ENCODE measurements at regions not wholly inside any gene's neighbourhood (a gene's known extent, or its start where the extent isn't known, plus 50 kb on each side); places are given as distances from the start of the nearest gene placed in this dataset.
"Not testable (repeated sequence)": the region's sequence is repeated elsewhere in the genome, so short reads cannot be mapped to it uniquely, and the experiment has no call there.

DNA sequence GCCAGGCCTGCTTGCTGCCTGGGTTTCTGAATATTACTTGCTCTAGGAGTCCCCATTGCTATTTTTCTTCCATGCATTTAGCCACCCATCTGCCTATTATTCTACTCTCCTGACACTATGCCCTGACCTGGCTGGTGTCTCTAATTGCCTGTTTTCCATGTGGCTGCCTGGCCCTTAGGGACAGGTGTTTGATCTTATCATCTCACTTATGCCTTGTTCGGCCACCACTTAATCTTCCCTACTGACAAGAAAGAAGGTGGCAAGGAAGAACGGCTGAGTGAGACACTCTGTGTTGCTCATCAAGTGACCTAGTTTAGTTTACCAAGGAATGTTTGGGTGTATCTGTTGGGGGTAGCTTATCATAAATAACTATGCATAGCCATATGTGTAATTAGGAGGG, 50.4 kb upstream of the RAPH1 start:
- DNase-seq (ENCODE audit: low spot score) = no peak

DNA sequence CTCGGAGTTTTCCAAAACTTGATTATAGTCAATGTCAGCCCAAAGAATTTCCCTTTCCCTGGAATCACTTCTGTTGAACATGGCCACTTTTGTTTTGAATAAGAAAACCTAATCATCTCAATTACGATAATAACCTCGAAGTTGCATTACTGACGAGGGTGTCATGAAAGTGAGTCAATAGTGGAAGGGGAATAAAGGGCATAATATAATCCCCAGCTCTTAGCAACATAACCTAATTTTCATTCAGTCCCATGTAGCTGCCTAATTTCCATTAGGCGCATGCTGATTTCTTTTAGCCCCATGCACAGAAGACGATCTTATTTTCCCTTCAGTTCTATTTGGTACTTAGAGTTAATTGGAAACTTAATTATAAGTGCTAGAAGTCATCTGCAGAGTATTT, 51.1 kb upstream of the RAPH1 start:
- DNase-seq (ENCODE audit: low spot score) = no peak

DNA sequence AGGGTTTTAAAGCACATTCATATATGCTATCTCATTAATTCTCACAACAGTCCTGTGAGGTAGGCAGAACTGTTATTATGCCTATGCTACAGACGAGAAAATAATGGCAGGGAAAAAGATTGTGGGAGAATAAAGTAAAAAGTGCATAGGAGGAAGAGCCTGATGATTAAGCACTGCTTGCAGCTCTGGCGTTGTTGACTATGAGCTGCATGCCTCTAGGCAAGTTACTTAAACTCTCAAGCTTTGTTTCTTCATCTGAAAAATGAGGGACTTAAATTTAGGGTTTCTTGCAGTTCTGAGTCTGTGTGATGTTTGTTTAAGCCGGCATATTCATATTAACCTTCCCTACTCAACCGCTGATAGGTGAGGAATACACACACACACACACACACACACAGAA, 51.6 kb upstream of the RAPH1 start:
- no peak for DNase-seq (ENCODE audit: low spot score)

DNA sequence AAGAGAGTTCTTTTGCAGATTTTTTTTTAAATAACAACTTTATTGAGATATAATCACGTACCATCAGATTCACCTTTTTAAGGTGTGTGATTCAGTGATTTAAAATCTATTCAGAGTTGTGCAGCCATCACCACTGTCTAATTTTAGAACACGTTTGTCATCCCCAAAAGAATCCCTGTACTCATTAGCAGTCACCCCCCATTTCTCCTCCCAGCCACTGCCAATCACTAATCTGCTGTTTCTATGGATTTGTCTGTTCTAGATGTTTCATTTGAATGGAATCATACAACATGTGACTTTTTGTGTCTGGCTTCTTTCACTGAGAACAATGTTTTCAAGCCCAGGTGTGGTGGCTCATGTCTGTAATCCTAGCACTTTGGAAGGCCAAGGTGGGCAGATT, 55.4 kb upstream of the RAPH1 start:
- DNase-seq (ENCODE audit: low spot score) = no peak

DNA sequence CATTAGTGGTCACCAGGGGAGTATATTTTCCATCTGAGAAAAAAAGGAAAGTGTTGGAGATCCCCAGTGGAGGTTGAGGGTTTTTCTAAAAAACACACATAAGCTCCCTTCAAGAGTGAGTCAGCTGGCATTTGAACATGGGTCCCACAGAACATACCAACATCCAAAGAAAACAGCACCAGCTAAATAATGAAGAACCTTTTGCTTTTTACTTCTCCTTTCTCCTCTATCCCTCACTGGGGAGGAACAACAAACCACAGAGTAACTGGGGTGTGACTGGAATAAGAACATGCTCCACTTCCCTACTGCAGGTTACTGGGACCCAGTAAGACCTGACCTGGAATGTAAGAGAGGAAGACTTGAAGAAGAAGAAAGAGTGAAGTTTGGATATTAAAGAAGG, 56.5 kb upstream of the RAPH1 start:
- no peak for DNase-seq (ENCODE audit: low spot score)

DNA sequence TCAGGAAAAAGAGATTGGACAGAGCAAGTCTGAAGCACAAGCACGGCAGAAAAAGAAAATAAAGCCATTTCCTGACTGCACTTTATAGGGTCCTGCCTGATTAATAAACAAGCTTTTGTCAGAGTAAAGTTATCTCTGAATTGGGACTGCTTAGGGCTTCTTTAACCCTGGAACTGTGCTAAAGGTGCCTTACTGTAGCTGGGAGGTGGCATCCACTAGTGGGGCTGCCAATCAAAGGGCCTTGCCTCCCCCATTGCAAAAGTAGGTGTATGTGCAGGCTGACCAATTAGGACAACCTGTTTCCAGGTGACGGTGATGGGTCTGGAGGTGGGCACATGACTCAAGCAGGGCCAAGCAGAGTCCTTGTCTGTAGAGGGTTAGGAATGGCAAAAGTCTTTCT, 57.4 kb upstream of the RAPH1 start:
- DNase-seq (ENCODE audit: low spot score) = no peak

DNA sequence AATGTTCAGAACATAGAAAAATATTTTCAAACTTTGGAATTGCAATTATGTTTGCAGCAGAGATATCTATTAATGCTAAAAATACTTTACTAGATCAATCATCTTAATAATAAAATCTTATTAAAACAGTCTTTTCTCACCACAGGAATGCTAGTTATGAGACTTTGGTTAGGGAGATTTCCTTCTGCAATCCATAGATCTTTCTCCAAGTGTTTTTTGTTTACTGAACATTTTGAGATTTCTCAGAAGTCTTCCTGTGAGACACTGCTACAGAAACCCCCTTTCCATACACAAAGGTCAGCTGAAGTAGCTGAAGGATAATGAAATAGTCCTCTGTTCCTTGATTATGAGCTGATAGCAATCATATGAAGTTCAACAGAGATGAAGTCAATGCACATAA, 59.4 kb upstream of the RAPH1 start:
- DNase-seq (ENCODE audit: low spot score) = peak; percentile 54

DNA sequence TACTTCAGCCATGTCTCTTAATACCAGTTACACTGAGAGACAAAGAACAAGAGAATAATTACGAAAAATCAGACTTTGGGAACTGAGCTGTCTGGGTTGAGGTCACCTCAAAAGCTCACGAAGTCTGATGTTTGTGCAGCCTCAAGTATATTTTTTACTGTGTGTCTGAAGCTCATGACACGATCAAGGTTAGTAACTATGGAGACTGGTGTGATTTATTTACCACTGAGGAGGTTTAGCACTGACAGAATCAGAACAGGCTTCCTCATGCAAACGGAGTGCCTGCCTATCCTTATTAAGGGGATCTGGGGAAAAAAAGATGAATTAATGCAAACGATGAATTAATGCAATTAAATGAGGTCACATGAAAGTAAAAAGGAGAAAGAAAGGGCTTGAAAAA, 61.1 kb upstream of the RAPH1 start:
- no peak for DNase-seq (ENCODE audit: low spot score)

DNA sequence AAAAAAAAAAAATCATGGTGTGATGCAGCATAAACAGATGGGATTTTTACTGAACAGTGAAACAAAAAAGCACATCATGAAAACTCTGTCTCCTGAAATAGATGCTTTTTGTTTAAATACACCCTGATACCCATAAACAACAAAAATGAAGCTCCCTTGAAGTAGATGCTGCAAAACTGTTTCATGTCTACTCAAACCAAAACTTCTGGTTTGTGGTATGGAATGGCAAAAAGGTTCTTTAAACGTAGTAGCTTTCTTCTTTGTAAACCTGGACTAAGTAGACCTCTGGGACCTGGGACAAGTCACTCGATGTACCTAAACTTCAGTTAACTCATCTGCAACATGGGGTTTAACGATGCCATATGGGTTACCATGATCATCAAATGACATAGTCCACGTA, 64.4 kb upstream of the RAPH1 start:
- DNase-seq (ENCODE audit: low spot score) = no peak

DNA sequence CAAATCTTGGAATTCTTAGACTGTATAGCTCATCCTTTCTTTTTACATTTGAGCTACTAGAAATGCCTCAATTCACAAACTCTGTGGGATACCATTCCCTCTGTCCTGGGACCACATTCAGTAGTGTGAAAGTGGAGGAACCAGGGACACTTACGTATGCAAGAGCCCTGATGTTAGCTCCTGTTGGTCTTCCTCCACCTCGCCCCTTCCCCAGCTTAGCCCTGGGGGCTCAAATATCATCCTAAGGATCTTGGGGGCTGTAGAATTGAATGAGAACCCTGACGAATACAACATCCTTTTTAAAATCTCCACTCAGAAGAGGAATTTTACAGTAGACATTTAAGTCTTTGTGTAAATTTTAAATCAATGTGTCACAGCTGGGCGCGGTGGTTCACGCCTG, 65.2 kb upstream of the RAPH1 start:
- no peak for DNase-seq (ENCODE audit: low spot score)

DNA sequence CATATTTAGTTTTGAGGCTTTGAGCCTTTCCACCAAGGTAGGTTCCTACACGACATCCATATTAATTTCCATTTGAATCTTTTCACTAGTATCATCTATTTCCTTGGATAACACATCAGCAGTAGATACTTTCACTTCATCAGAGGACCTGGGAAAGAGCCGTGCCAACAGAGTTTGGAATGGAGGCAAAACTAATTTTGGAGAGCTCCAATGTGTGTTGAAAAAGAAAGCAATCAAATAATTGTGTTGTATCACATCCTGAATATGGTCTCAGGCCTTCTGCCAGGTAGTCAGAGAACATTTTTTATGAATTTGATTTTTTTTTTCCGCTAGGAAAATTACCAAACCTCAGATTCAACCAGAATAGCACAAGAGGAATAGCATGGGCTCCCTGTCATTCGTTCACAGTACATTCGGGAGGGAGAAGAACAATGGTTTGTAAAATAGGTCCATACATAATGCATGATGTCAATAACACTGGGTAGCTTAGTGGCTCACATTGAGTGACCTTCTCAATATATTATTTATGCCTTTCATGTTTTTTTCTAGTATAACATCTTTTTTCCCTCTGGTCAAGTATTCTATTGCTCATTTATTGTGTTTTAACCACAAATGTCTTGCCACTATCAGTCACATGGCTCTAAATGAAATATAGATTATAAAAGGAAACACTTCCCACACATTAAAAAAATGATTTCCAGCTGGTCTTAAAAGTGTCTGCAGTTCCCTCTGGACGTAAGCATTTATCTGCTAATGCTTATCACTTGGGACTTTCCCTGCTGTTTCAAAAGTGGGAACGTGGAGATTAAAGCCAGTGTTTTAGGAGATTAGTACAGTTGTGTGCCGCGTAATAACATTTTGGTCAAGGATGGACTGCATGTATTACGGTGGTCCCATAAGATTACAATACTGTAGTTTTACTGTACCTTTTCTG, 68.6 kb upstream of the RAPH1 start:
- no peak for DNase-seq (ENCODE audit: low spot score)

DNA sequence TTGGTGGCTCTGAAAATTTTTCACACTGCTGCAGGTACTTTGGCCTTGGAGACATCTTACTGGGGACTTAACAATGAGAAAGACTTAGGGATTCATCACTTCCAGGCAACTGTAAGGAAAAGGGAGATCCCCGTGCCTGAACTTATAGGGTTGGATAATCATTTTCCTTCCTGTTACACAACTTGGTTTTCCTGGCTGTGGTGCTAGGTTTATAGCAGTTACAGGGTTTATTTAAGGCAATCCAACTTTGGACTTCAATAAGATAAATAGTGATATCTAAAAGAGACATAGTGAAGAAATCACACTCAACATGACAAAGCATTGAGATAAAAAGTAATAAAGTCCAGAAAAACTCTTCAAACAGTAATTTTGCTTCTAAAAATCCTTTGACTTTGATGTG, 70.2 kb upstream of the RAPH1 start:
- DNase-seq (ENCODE audit: low spot score) = no peak

DNA sequence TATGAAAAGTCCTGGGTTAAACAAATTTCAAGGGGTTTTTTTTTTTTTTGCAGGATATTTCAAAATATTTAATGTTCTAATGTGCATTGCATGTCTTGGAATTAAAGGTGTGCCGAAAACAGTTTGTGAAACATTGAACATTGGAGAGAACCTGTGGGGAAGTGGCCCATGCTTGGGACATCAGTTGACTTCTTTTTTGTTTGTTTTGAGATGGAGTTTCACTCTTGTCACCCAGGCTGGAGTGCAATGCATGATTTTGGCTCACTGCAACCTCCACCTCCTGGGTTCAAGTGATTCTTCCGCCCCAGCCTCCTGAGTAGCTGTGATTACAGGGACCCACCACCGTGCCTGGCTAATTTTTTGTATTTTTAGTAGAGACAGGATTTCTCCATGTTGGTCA, 71.0 kb upstream of the RAPH1 start:
- no peak for DNase-seq (ENCODE audit: low spot score)

DNA sequence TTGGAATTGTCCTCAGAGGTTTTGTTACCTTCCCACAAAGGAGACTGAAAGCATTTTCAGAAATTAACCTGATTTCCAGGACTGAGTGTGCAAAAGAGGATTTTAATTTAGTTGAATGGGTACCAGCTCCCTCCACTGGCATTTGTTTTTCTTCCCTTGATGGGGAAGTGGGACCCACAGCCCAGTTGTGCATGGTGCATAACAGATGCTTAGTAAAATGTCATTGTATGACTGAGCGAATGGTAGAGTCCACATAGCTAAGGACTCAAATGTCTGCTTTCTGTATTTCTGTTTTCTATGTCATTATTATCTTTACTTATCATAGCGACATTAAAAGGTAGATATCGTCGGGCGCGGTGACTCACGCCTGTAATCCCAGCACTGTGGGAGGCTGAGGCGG, 75.5 kb upstream of the RAPH1 start:
- DNase-seq (ENCODE audit: low spot score) = no peak

DNA sequence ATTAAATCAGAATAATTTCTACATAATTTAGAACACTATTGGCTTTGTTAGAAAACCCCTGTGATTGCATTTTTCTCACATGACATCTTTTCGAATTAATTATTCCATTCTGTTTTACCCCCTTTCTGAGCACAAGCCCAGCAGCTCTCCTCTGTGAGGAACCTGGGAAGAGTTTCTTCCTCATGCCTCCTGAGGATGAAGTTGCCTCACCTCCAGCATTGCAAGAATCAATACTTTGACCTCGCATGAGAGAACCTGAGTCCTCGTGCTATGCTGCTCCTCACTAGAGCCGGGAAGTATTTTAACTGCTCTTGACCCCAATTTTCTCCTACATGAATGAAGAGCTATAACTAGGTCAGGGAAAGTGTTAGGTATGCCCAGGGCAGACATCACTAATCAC, 77.1 kb upstream of the RAPH1 start:
- DNase-seq (ENCODE audit: low spot score) = no peak

DNA sequence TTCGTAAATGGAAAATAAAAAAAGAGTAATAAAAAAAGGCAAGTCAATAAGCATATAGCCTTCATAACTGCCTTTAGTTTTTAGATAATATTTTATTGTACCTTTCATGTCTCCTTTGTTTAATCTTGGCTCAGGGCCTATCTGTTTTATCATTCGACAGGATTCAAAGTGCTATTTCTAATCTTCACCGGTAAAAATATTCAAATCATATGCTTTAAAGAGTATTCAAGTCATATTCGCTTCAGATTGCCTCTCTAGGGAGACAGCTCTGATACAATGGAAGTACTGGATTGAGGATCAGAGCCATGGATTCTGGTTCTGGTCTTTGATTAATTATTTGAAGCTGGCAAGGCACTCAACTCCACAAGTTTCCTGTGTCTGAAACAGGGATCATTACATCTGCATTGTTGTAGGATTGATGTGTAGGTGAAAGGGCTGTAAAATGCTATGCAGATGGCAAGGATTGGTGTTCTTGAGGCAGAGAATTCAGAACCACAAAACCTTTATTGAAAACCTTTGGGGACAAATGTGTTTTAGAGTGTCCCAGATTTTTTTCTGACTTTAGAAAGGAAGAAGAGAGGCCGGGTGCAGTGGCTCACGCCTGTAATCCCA, 84.3 kb upstream of the RAPH1 start:
- DNase-seq (ENCODE audit: low spot score) = no peak

DNA sequence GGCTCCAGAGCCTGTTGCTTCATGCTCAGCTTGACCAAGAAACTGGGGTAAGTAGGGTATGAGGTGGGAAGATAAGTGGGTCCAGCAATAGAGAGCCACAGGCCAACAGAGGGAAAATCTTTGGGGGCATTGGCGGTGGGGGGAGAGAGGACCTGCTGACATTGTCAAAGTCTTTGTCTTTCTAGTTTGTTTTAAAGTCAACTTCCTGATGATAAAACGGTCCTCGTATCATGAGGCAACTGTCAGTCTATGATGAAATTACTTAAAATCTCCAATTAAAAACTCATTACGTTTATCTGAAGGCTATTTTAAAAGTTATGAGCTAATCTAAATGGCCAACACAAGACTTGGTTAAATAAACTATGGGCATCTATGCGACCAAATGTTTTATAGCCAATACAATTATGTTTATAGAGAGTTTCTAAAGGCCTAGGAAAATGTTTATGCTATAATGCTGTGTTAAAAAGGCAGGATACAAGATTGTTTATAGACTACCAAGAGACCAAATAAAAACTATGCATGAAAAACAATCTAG, 84.4 kb upstream of the CD28 start:
- no peak for DNase-seq (ENCODE audit: low spot score)

DNA sequence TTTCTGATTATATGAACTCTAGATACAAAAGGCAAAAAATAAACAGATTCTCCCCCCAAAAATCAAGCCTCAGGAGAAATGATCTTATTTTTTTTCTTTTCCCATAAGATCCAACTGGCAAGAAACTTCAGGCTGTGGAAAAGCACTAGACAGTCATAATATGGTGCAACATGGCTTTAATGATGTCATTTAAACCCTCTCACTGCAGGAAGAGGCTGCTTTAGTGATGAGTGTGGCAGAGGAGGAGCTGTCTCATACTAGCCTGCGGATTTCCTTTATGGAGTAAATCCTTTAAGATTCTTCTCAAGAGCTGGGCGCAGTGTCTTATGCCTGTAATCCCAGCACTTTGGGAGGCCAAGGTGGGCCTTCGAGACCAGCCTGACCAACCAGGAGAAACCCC, 83.3 kb upstream of the CD28 start:
- DNase-seq (ENCODE audit: low spot score) = peak; percentile 91

DNA sequence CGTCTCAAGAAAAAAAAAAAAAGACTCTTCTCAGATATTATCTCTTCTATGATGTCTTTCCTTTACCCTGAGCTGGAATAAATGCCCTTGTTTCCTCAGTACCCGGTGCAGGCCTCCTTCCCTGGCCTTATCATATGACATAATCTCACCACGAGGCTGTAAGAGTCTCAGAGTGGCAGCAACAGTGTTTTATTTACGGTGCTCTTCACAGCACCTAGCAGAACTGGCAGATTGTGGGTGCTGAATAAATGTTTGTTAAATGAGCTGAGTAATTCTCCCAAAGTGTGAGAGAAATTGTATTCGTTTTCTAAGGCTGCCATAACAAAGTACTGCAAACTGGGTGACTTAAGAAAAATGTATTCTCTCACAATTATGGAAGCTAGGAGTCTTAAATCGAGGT, 82.8 kb upstream of the CD28 start:
- DNase-seq (ENCODE audit: low spot score) = peak; percentile 35

DNA sequence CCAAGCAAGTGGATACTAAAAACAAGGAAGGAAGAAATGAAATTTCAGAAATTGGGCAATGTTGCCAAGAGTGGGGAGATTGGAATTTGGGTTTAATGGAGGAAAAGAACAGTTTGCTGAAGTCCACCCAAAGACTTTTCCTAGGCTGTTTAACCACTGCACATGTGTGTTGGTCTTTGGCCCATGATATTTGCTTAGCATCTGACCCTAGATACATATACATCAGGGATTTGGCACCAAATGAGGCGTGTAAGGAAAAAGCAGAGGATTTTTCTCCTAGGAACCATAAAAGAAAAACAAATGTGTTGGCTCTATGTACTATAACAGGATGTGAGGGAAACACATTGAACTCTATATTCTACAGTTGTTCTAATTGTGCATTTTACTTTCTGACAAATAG, 80.7 kb upstream of the CD28 start:
- DNase-seq (ENCODE audit: low spot score) = no peak

DNA sequence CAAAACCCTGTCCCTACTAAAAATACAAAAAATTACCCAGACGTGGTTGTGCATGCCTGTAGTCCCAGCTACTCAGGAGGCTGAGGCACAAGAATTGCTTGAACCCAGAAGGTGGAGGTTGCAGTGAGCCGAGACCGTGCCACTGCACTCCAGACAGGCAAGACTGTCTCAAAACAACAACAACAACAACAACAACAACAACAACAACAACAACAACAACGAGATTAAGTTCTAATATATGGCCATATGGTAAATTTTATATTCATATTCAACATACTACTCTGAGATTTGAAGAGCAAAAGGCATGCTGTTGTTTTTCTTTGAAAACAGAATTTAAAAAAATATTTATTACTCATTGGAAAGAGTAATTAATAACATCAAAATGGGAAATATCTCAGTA, 80.2 kb upstream of the CD28 start:
- not testable (repeated sequence) for DNase-seq (ENCODE audit: low spot score)

DNA sequence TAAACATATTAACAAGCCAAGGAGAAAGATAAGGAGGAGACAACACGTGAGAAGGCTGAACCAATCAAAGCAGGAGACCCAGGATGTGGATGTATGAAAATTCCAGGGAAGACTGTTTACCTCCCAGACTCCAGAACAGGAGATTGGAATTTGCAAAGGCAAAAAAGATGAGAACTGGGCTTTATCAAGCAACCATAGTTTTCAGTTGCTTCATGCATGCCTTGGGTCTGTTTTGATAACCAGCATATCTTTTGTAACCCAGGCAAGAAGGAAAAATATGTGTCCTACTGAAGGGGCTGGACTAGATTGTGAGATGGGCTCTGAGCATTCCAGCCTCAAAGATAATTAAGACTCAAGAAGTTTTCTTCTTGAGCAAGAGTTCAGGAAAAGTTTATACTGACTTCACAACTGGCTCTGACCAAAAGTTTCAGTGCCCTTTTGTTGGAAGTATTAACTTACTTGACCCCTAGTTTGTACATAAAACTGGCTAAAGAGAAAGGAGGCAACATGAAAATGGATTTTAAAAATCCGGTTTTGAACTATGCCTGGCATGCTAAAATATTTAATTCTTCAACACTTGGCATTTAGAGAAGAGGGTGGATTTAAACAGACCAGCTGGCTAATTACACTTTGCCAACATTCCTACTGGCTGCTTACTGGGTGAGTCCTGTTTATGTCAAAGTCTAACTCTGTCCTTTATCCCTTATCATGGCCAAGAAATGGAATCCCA, 79.3 kb upstream of the CD28 start:
- no peak for DNase-seq (ENCODE audit: low spot score)

DNA sequence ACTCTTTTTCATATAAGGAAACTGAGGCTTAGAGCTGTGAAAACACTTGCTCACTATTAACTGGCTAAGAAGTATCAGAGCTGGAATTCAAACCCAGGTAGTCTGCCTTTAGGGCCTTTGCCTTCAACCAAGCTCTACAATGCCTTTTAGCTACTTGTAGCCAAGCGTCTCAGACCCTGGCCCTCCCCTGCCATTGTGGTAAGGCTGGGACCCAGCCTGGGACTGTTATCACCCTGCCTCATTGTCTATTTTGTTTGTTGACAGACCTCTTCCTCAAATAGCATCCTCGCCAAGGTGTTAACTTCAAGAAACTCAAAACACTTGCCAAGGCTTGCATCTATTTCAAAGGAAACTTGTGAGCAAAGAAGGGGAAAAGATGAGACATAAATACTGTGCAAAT, 76.7 kb upstream of the CD28 start:
- no peak for DNase-seq (ENCODE audit: low spot score)

Data from A172 (cell line).